Mammary epithelial cell (primary cell): ENCODE measurements at regions not wholly inside any gene's neighbourhood (a gene's known extent, or its start where the extent isn't known, plus 50 kb on each side); places are given as distances from the start of the nearest gene placed in this dataset.

ENCODE experiments used
- EZH2 ChIP-seq: IDR thresholded peaks from 2 replicates; pipeline ENCODE4 v1.6.1; 2012; ENCODE audit warnings: low read length, inconsistent platforms, borderline replicate concordance
- TF ChIP-seq, protein P1 (sequence below), 2 donors: IDR thresholded peaks in 1 of 2; conservative IDR thresholded peaks in 1 of 2; 2 replicates each; pipeline ENCODE4 v1.5.1; 2011 to 2012; ENCODE audit warnings: inconsistent platforms in 2 of 2, low read length in 2 of 2, mild to moderate bottlenecking in 2 of 2, control low read depth in 1 of 2, low read depth in 1 of 2; ENCODE audit not compliant: insufficient read depth in 1 of 2; ENCODE audit errors: extremely low read depth in 1 of 2

DNA sequence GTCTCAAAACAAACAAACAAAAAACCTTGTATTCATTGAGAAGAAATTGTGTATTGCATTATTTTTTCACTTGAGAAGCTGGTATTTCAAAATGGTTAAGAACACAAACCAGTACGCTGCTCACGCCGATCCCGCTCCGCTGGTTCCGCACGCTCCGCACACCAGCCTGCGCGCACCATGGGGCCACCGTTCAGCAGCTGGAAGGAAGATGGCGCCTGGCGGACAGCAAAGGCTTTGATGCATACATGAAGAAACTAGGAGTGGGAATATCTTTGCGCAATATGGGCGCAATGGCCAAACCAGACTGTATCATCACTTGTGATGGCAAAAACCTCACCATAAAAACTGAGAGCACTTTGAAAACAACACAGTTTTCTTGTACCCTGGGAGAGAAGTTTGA is 75.7 kb downstream of the RBM43 start:
- TF ChIP-seq, protein P1, sequence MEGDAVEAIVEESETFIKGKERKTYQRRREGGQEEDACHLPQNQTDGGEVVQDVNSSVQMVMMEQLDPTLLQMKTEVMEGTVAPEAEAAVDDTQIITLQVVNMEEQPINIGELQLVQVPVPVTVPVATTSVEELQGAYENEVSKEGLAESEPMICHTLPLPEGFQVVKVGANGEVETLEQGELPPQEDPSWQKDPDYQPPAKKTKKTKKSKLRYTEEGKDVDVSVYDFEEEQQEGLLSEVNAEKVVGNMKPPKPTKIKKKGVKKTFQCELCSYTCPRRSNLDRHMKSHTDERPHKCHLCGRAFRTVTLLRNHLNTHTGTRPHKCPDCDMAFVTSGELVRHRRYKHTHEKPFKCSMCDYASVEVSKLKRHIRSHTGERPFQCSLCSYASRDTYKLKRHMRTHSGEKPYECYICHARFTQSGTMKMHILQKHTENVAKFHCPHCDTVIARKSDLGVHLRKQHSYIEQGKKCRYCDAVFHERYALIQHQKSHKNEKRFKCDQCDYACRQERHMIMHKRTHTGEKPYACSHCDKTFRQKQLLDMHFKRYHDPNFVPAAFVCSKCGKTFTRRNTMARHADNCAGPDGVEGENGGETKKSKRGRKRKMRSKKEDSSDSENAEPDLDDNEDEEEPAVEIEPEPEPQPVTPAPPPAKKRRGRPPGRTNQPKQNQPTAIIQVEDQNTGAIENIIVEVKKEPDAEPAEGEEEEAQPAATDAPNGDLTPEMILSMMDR (conservative IDR thresholded peaks at IDR 0.05 in 1 of 2, IDR thresholded peaks at IDR 0.05 in 1 of 2; ENCODE audit: extremely low read depth in 1 of 2, insufficient read depth in 1 of 2, low read depth in 1 of 2, low read length in 2 of 2), result no peak
- no peak for TF ChIP-seq EZH2
